ENCODE measurements at regions not wholly inside any gene's neighbourhood (a gene's known extent, or its start where the extent isn't known, plus 50 kb on each side); places are given as distances from the start of the nearest gene placed in this dataset.

- TF ChIP-seq EZH2phosphoT487 (IDR thresholded peaks at IDR 0.05; ENCODE audit: insufficient read depth, low read depth) = no peak
- no peak for TF ChIP-seq EZH2 (IDR thresholded peaks at IDR 0.05; ENCODE audit: insufficient read depth, poor library complexity, severe bottlenecking)
These were observed 63.6 kb upstream of the NUDT4 start for GRCh38 chr12:93314177-93314497.
